Common myeloid progenitor, CD34-positive (primary cell): ENCODE measurements at regions not wholly inside any gene's neighbourhood (a gene's known extent, or its start where the extent isn't known, plus 50 kb on each side); places are given as distances from the start of the nearest gene placed in this dataset.

ENCODE experiments used
- CTCF ChIA-PET: fragments of 350-600 bp; sonication (Branson Sonifier 250); formaldehyde crosslinking; loops from one replicate; lab custom pipeline; 2021; ENCODE audit warnings: antibody characterized with exemption; lab: Charles Lee
- POLR2A ChIA-PET: fragments of 350-600 bp; sonication (Branson Sonifier 250); formaldehyde crosslinking; loops from one replicate; lab custom pipeline; 2021; ENCODE audit warnings: antibody characterized with exemption; lab: Charles Lee
- DNase-seq, 3 donors: peaks; one replicate each; pipeline versions ENCODE4 v3.0.0 to v3.0.0-alpha.2; 2013
- H3K27ac ChIP-seq, 2 experiments: 1 replicate in 1 of 2; 2 replicates in 1 of 2; pipeline ENCODE4 v1.7.0; 2013; ENCODE audit warnings: inconsistent platforms in 2 of 2, low read length in 2 of 2, mild to moderate bottlenecking in 2 of 2, low read depth in 1 of 2, moderate library complexity in 1 of 2; ENCODE audit not compliant: severe bottlenecking in 2 of 2, insufficient read depth in 1 of 2, poor library complexity in 1 of 2
- H3K27me3 ChIP-seq, 5 experiments: replicated peaks in 2 of 5; 1 replicate in 3 of 5; 2 replicates in 2 of 5; pipeline versions ENCODE4 v1.6.1 to v1.7.0; 2013; ENCODE audit warnings: low read length in 4 of 5, mild to moderate bottlenecking in 2 of 5, moderate library complexity in 2 of 5, inconsistent platforms in 1 of 5; ENCODE audit not compliant: insufficient read depth in 5 of 5, control insufficient read depth in 4 of 5
- H3K36me3 ChIP-seq, 4 experiments: 1 replicate in 2 of 4; 2 replicates in 2 of 4; pipeline versions ENCODE4 v1.6.1 to v1.7.0; 2013; ENCODE audit warnings: low read length in 3 of 4, control low read depth in 1 of 4, mild to moderate bottlenecking in 1 of 4; ENCODE audit not compliant: control insufficient read depth in 4 of 4, insufficient read depth in 4 of 4
- H3K4me1 ChIP-seq, 4 experiments: 1 replicate in 3 of 4; 2 replicates in 1 of 4; pipeline versions ENCODE4 v1.6.1 to v1.7.1; 2013; ENCODE audit warnings: low read length in 3 of 4, mild to moderate bottlenecking in 3 of 4, control low read depth in 1 of 4, inconsistent platforms in 1 of 4, moderate library complexity in 1 of 4; ENCODE audit not compliant: control insufficient read depth in 4 of 4, insufficient read depth in 4 of 4; ENCODE audit errors: control extremely low read depth in 1 of 4
- H3K4me3 ChIP-seq, 7 experiments: 1 replicate in 4 of 7; 2 replicates in 3 of 7; pipeline versions ENCODE4 v1.5.1 to v1.7.0; 2013; ENCODE audit warnings: mild to moderate bottlenecking in 7 of 7, low read length in 6 of 7, moderate library complexity in 6 of 7, inconsistent platforms in 2 of 7, low read depth in 2 of 7, control low read depth in 1 of 7; ENCODE audit not compliant: insufficient read depth in 4 of 7, control insufficient read depth in 1 of 7; ENCODE audit errors: extremely low read depth in 1 of 7
- H3K9me3 ChIP-seq, 5 experiments: 1 replicate in 4 of 5; 2 replicates in 1 of 5; pipeline versions ENCODE4 v1.6.1 to v1.7.1; 2013; ENCODE audit warnings: low read length in 4 of 5, mild to moderate bottlenecking in 2 of 5, inconsistent platforms in 1 of 5, low read depth in 1 of 5, moderate library complexity in 1 of 5; ENCODE audit not compliant: control insufficient read depth in 4 of 5, insufficient read depth in 2 of 5; ENCODE audit errors: control extremely low read depth in 1 of 5
- WGBS: methylation state at CpG from one replicate; pipeline ENCODE4 v1.1.5; 2013; ENCODE audit not compliant: insufficient coverage; 5-methylcytosine and 5-hydroxymethylcytosine counted together

GRCh38 chr5:38079620-38080402, 178.5 kb upstream of the EGFLAM start:
- 92% methylated on average over 2 of the region's 3 CpGs for WGBS
- CTCF ChIA-PET = no interaction called here

GRCh38 chr5:38078161-38078560, 180.2 kb upstream of the EGFLAM start:
- no peaks in the 10 kb centered on the region for H3K27me3 ChIP-seq
- no peak overlapping the region for H3K27ac ChIP-seq
- H3K36me3 ChIP-seq = no peaks in the 10 kb centered on the region
- ChIA-PET CTCF (no interaction called here), POLR2A (no interaction called here)
- 100% methylated on average over 2 of the region's 3 CpGs for WGBS
- H3K4me3 ChIP-seq = no peak overlapping the region
- H3K9me3 ChIP-seq = no peaks in the 10 kb centered on the region
- no peaks in the 10 kb centered on the region for H3K4me1 ChIP-seq
- DNase-seq = no peak

More at GRCh38 chr5:38079620-38080402, 178.5 kb upstream of the EGFLAM start:
- Histone ChIP-seq H3K27me3 (peaks cover 0 to 4% (median 0%) of the 10 kb centered on the region in 5 experiments), H3K27ac (no peak overlapping the region), H3K4me3 (no peak overlapping the region), H3K4me1 (no peaks in the 10 kb centered on the region), H3K36me3 (no peaks in the 10 kb centered on the region), H3K9me3 (no peaks in the 10 kb centered on the region)
- POLR2A ChIA-PET = no interaction called here
- DNase-seq = no peak

- H3K9me3 ChIP-seq = no peaks in the 10 kb centered on the region
- CTCF ChIA-PET = no interaction called here
- H3K27ac ChIP-seq = no peak overlapping the region
- DNase-seq = no peak
- WGBS = 100% methylated on average over 1 of the region's 1 CpG
- no peak overlapping the region for H3K4me3 ChIP-seq
- POLR2A ChIA-PET = no interaction called here
- no peaks in the 10 kb centered on the region for H3K27me3 ChIP-seq
- H3K36me3 ChIP-seq = no peaks in the 10 kb centered on the region
- H3K4me1 ChIP-seq = no peaks in the 10 kb centered on the region
Measured at GRCh38 chr5:38077652-38078051, 180.7 kb upstream of the EGFLAM start.

GRCh38 chr5:38071831-38072694, 186.3 kb upstream of the EGFLAM start:
- Histone ChIP-seq H3K36me3 (no peaks in the 10 kb centered on the region), H3K4me1 (no peaks in the 10 kb centered on the region), H3K27ac (no peak overlapping the region), H3K27me3 (no peaks in the 10 kb centered on the region), H3K9me3 (no peaks in the 10 kb centered on the region), H3K4me3 (no peak overlapping the region)
- CTCF ChIA-PET = no interaction called here
- 100% methylated on average over 4 of the region's 9 CpGs for WGBS
- POLR2A ChIA-PET = no interaction called here
- DNase-seq = no peak

- no peak overlapping the region for H3K4me3 ChIP-seq
- no peaks in the 10 kb centered on the region for H3K27me3 ChIP-seq
- DNase-seq = no peak
- 98% methylated on average over 5 of the region's 6 CpGs for WGBS
- no peak overlapping the region for H3K27ac ChIP-seq
- ChIA-PET CTCF (no interaction called here), POLR2A (interaction anchor here (0.6 kb wide), 1 partner anchor 20 kb away, joined by 3 read pairs; no protein-coding TSS in a partner anchor)
- H3K9me3 ChIP-seq = peaks cover 0 to 5% (median 0%) of the 10 kb centered on the region in 5 experiments
- no peaks in the 10 kb centered on the region for H3K4me1 ChIP-seq
- H3K36me3 ChIP-seq = no peaks in the 10 kb centered on the region
Measured at GRCh38 chr5:38070304-38070950, 187.9 kb upstream of the EGFLAM start.

- CTCF ChIA-PET = no interaction called here
- 100% methylated on average over 2 of the region's 3 CpGs for WGBS
- Histone ChIP-seq H3K27me3 (no peaks in the 10 kb centered on the region), H3K36me3 (no peaks in the 10 kb centered on the region), H3K9me3 (peaks cover 0 to 5% (median 0%) of the 10 kb centered on the region in 5 experiments), H3K4me3 (no peak overlapping the region), H3K4me1 (no peaks in the 10 kb centered on the region), H3K27ac (no peak overlapping the region)
- POLR2A ChIA-PET = no interaction called here
- no peak for DNase-seq
Measured at GRCh38 chr5:38069360-38069759, 189.0 kb upstream of the EGFLAM start.
